H9 (cell line): ENCODE measurements at regions not wholly inside any gene's neighbourhood (a gene's known extent, or its start where the extent isn't known, plus 50 kb on each side); places are given as distances from the start of the nearest gene placed in this dataset.

Experiments used
- DNase-seq: peaks from one replicate; pipeline ENCODE4 v3.0.0-alpha.2; 2017
- H2AFZ ChIP-seq: one replicate; pipeline ENCODE4 v1.6.1; 2013; ENCODE audit warnings: mild to moderate bottlenecking, low read length, control low read depth, moderate library complexity
- H2AK5ac ChIP-seq: 2 replicates; pipeline ENCODE4 v1.6.1; 2013; ENCODE audit warnings: low read length, control low read depth, mixed read lengths; ENCODE audit not compliant: insufficient read length
- H2BK120ac ChIP-seq: one replicate; pipeline ENCODE4 v1.6.1; 2013; ENCODE audit warnings: low read depth, mild to moderate bottlenecking, low read length, control low read depth, inconsistent platforms; ENCODE audit not compliant: poor library complexity, severe bottlenecking
- H2BK12ac ChIP-seq: 2 replicates; pipeline ENCODE4 v1.6.1; 2013; ENCODE audit warnings: low read length, control low read depth, mixed read lengths, low read depth; ENCODE audit not compliant: insufficient read length
- H2BK15ac ChIP-seq: 2 replicates; pipeline ENCODE4 v1.6.1; 2013; ENCODE audit warnings: low read depth, low read length, control low read depth
- H2BK20ac ChIP-seq: one replicate; pipeline ENCODE4 v1.6.1; 2013; ENCODE audit warnings: low read depth, mild to moderate bottlenecking, low read length, control low read depth, inconsistent platforms; ENCODE audit not compliant: poor library complexity, severe bottlenecking
- H2BK5ac ChIP-seq: 2 replicates; pipeline ENCODE4 v1.6.1; 2013; ENCODE audit warnings: low read length, control low read depth, mixed read lengths; ENCODE audit not compliant: insufficient read length
- H3K14ac ChIP-seq: 2 replicates; pipeline ENCODE4 v1.6.1; 2013; ENCODE audit warnings: low read length, control low read depth; ENCODE audit not compliant: insufficient read depth
- H3K18ac ChIP-seq: 2 replicates; pipeline ENCODE4 v1.6.1; 2013; ENCODE audit warnings: low read depth, mild to moderate bottlenecking, mixed read lengths, low read length, control low read depth; ENCODE audit not compliant: insufficient read length
- H3K23ac ChIP-seq: 2 replicates; pipeline ENCODE4 v1.6.1; 2013; ENCODE audit warnings: low read length, control low read depth, mixed read lengths, low read depth; ENCODE audit not compliant: insufficient read length
- H3K23me2 ChIP-seq: 2 replicates; pipeline ENCODE4 v1.6.1; 2013; ENCODE audit warnings: low read depth, mild to moderate bottlenecking, mixed read lengths, low read length, control low read depth; ENCODE audit not compliant: insufficient read length, poor library complexity, severe bottlenecking
- H3K27ac ChIP-seq: 2 replicates; pipeline ENCODE4 v1.5.1; 2013; ENCODE audit warnings: low read length, control low read depth, mixed read lengths, low read depth; ENCODE audit not compliant: insufficient read length
- H3K27me3 ChIP-seq: 2 replicates; pipeline ENCODE4 v1.6.1; 2013; ENCODE audit warnings: low read length, control low read depth, inconsistent platforms; ENCODE audit not compliant: insufficient read depth
- H3K4ac ChIP-seq: 2 replicates; pipeline ENCODE4 v1.6.1; 2013; ENCODE audit warnings: low read depth, mild to moderate bottlenecking, control low read depth, inconsistent platforms, low read length, moderate library complexity
- H3K4me1 ChIP-seq: 2 replicates; pipeline ENCODE4 v1.6.1; 2013; ENCODE audit warnings: low read length, control low read depth, inconsistent platforms; ENCODE audit not compliant: insufficient read depth
- H3K4me2 ChIP-seq: 2 replicates; pipeline ENCODE4 v1.6.1; 2013; ENCODE audit warnings: low read length, control low read depth, mixed read lengths; ENCODE audit not compliant: insufficient read length, insufficient read depth
- H3K56ac ChIP-seq: 2 replicates; pipeline ENCODE4 v1.6.1; 2013; ENCODE audit warnings: low read depth, mild to moderate bottlenecking, mixed read lengths, low read length, control low read depth; ENCODE audit not compliant: insufficient read length
- H3K79me1 ChIP-seq: 2 replicates; pipeline ENCODE4 v1.6.1; 2013; ENCODE audit warnings: low read depth, mild to moderate bottlenecking, moderate library complexity, low read length, control low read depth, inconsistent platforms; ENCODE audit not compliant: insufficient read depth, poor library complexity, severe bottlenecking
- H3K79me2 ChIP-seq: 2 replicates; pipeline ENCODE4 v1.6.1; 2013; ENCODE audit warnings: low read length, control low read depth, inconsistent platforms; ENCODE audit not compliant: insufficient read depth
- H3K9ac ChIP-seq: 2 replicates; pipeline ENCODE4 v1.6.1; 2013; ENCODE audit warnings: low read length, control low read depth, mixed read lengths; ENCODE audit not compliant: insufficient read length; ENCODE audit errors: extremely low read depth
- H3K9me3 ChIP-seq: one replicate; pipeline ENCODE4 v1.6.1; 2013; ENCODE audit warnings: low read depth, low read length, inconsistent platforms; ENCODE audit not compliant: control insufficient read depth
- H3T11ph ChIP-seq: one replicate; pipeline ENCODE4 v1.6.1; 2013; ENCODE audit warnings: mild to moderate bottlenecking, low read length, control low read depth, inconsistent platforms
- H4K20me1 ChIP-seq: one replicate; pipeline ENCODE4 v1.6.1; 2013; ENCODE audit not compliant: control insufficient read depth, insufficient read length, insufficient read depth
- H4K5ac ChIP-seq: 2 replicates; pipeline ENCODE4 v1.6.1; 2013; ENCODE audit warnings: low read depth, mild to moderate bottlenecking, mixed read lengths, low read length, control low read depth; ENCODE audit not compliant: insufficient read length
- H4K8ac ChIP-seq: replicated peaks from 2 replicates; pipeline ENCODE4 v1.6.1; 2013; ENCODE audit warnings: low read length, control low read depth, mixed read lengths, low read depth; ENCODE audit not compliant: insufficient read length
- H4K91ac ChIP-seq: 2 replicates; pipeline ENCODE4 v1.6.1; 2013; ENCODE audit warnings: low read depth, mild to moderate bottlenecking, moderate library complexity, mixed read lengths, low read length, control low read depth; ENCODE audit not compliant: insufficient read length
- H3K27ac Mint-ChIP-seq, 3 experiments: 2 replicates in 2 of 3; 3 replicates in 1 of 3; pipeline ENCODE4 v1.8.0; 2020 to 2021; ENCODE audit warnings: mixed read lengths in 3 of 3, mild to moderate bottlenecking in 1 of 3, moderate library complexity in 1 of 3
- H3K27me3 Mint-ChIP-seq: 2 replicates; pipeline ENCODE4 v1.8.0; 2021; ENCODE audit warnings: low read depth, mild to moderate bottlenecking, moderate library complexity, mixed read lengths
- H3K36me3 Mint-ChIP-seq, 3 experiments: 2 replicates in 2 of 3; 3 replicates in 1 of 3; pipeline ENCODE4 v1.8.0; 2020 to 2021; ENCODE audit warnings: low read depth in 3 of 3, mixed read lengths in 3 of 3; ENCODE audit not compliant: insufficient read depth in 1 of 3
- H3K4me1 Mint-ChIP-seq, 2 experiments: 2 replicates each; pipeline ENCODE4 v1.8.0; 2020; ENCODE audit warnings: mixed read lengths in 2 of 2
- H3K4me3 Mint-ChIP-seq, 2 experiments: 2 replicates in 1 of 2; 3 replicates in 1 of 2; pipeline ENCODE4 v1.8.0; 2020 to 2021; ENCODE audit warnings: mild to moderate bottlenecking in 2 of 2, mixed read lengths in 2 of 2, moderate library complexity in 1 of 2
- H3K9me3 Mint-ChIP-seq, 2 experiments: 2 replicates in 1 of 2; 3 replicates in 1 of 2; pipeline ENCODE4 v1.8.0; 2020; ENCODE audit warnings: mild to moderate bottlenecking in 2 of 2, mixed read lengths in 2 of 2, moderate library complexity in 1 of 2
- CTCF ChIP-seq: fragments of 200-600 bp; sonication (generic); conservative IDR thresholded peaks from 3 replicates; pipeline ENCODE4 v1.8.0; 2021; ENCODE audit warnings: antibody characterized with exemption, mild to moderate bottlenecking
- WGBS: extraction: QIAGEN DNeasy Blood & Tissue Kit; methylation state at CpG from one replicate; pipeline ENCODE4 v1.1.7; 2013; ENCODE audit warnings: missing lambda C conversion rate, low lambda C conversion rate, mixed read lengths; ENCODE audit not compliant: insufficient read length; ENCODE audit errors: extremely low coverage; 5-methylcytosine and 5-hydroxymethylcytosine counted together

GRCh38 chr3:137148406-137148805, 190.6 kb downstream of the IL20RB start:
- Mint-ChIP-seq H3K9me3 (no peaks in the 10 kb centered on the region), H3K27me3 (peaks cover 3% of the 10 kb centered on the region), H3K27ac (no peak overlapping the region), H3K4me3 (no peak overlapping the region), H3K4me1 (peaks cover 27 to 34% of the 10 kb centered on the region in 2 experiments), H3K36me3 (no peaks in the 10 kb centered on the region)
- no peak overlapping the region for H3K18ac ChIP-seq
- H2BK20ac ChIP-seq = no peak overlapping the region
- TF ChIP-seq CTCF = no peak
- no peaks in the 10 kb centered on the region for H3K9me3 ChIP-seq
- no peak overlapping the region for H2BK15ac ChIP-seq
- H3K14ac ChIP-seq = no peak overlapping the region
- no CpG with 5 or more reads among the region's 3 CpGs for WGBS
- no peaks in the 10 kb centered on the region for H3K23me2 ChIP-seq
- H2BK5ac ChIP-seq = no peak overlapping the region
- no peak overlapping the region for H3K4ac ChIP-seq
- H3K56ac ChIP-seq = no peak overlapping the region
- no peak overlapping the region for H2BK12ac ChIP-seq
- H3K9ac ChIP-seq = no peak overlapping the region
- no peak overlapping the region for H3T11ph ChIP-seq
- H3K79me1 ChIP-seq = no peaks in the 10 kb centered on the region
- peaks cover 13% of the 10 kb centered on the region; the same call in 1 of the 2 replicates for H3K4me1 ChIP-seq
- H2AFZ ChIP-seq = no peak overlapping the region
- H3K27me3 ChIP-seq = no peaks in the 10 kb centered on the region
- no peak overlapping the region for H3K27ac ChIP-seq
- H3K4me2 ChIP-seq = no peak overlapping the region
- no peak overlapping the region for H4K91ac ChIP-seq
- no peaks in the 10 kb centered on the region for H3K79me2 ChIP-seq
- H4K5ac ChIP-seq = no peak overlapping the region
- H2AK5ac ChIP-seq = no peak overlapping the region
- H4K20me1 ChIP-seq = no peaks in the 10 kb centered on the region
- no peak for DNase-seq
- no peak overlapping the region for H2BK120ac ChIP-seq
- no peak overlapping the region for H3K23ac ChIP-seq
- no peak overlapping the region for H4K8ac ChIP-seq
